NCI-H146 treated with DMSO at 0.1 percent for 48 hours (cell line): ENCODE measurements at regions not wholly inside any gene's neighbourhood (a gene's known extent, or its start where the extent isn't known, plus 50 kb on each side); places are given as distances from the start of the nearest gene placed in this dataset.
A peak's percentile ranks its signal among the peaks of the same experiment; 100 is the strongest.

Source experiments
- DNase-seq: peaks from one replicate; lab custom pipeline; 2025; ENCODE audit not compliant: unreplicated experiment; lab: John Stamatoyannopoulos, UW

DNA sequence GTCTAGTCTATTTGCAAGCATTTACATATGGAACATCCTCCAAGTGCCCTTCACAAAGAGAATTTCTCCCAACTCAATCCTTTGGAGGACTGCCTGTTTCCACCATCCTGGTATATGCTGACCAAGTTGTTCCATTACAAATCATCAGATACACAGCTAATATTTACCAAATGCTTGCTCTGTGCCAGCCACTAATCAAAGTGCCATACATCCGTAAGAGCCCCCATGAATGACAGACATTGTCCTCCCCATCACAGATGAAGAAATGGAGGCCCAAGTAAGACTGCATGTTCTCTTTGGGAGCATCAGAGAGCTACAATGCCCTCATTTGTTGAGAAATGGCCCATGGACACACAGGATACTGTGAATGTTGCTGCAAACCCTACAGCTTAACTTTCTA lies 130.0 kb upstream of the BACE2 start:
- DNase-seq, result no peak

- DNase-seq, result no peak
Observed at GRCh38 chr21:41043014-41043413, 124.9 kb upstream of the BACE2 start.

DNA sequence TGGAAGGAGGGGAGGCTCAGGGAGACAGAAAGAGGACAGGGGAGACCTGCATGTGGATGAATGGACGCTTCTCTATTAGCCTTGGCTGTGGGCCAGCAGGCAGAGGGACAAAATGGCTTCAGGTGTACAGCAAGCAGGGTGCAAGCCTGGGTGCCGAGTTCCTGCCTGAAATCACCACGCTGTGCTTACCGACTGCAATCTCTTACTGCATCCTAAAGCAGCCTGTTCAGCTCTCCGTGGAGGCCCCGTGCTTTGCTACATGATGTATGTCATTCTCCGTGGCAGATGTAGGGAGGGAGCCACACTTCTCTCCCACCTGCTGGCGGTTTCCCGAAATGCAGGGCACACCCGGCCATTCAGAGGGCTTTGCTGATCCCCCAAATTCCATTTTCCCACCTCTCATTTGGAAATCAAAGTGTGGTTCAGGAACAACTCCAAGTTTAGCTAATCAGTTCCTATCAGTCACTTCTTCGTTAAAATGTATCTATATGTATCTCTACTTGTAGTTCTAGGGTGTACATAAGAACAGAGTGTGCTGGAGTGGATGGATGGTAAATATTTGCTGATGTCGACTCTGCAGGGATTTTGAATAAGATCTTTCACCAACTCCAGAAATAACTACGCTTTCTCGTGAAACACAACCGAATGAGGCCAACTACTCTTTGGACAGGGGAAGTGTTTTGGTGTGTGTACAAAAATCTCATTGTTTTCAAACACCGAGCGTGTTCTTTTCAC lies 122.3 kb upstream of the BACE2 start:
- DNase-seq, result peak; percentile 74

GRCh38 chr21:41048145-41048544 lies 119.8 kb upstream of the BACE2 start:
- no peak for DNase-seq

GRCh38 chr21:41048623-41049022 lies 119.3 kb upstream of the BACE2 start:
- no peak for DNase-seq

DNA sequence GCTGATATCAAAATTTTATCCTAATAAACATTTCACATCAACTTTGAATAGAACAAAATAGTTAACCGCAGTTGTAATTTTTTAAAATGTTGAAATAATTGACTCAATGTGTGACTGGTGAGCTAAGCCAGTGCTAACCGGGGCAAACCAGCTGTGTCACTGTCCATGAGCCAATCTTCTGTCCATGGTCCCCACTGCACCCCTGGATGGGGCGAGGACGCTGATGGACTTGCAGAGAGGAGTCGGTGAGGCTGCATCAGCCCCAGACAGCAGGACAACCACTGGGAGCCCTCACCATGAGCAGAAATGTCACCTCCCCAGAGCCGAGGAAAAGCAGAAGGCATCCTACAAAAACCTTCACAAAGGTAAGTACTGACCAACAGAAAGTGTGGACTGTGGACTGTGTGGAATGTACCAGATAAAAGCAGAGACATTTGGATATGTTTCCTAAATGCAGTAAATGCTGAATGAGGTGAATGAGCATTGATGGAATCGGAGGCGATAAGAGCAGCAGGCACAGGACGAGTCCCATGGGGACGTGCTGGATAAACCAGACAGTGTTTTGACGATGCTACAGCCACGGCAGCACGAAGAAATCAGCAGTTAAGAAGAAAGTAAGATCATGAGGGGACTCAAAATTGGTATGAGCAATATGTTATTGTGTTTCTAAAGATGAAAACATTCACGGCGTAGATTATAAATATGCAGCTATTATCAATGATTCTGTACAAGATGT lies 115.0 kb upstream of the BACE2 start:
- no peak for DNase-seq

- DNase-seq, result no peak
Observed at GRCh38 chr21:41054018-41054578, 113.9 kb upstream of the BACE2 start.

DNA sequence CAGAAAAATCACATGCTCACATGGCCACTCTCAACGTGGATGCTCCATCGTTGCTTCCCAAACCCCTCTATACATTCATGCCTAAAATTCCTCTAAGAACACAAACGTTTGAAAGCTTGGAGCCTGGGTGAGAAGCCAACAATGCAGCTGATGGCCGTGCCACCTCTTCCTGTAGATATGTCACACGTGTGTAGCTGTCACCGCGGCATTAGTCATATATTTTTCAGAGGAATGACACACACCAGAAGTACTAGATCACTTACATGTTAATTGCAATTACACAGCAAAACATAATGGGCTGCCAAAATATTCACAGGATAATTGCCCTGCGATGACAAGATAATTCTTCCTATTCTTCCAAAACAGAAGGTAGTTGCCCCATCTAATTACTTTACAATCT lies 112.7 kb upstream of the BACE2 start:
- DNase-seq, result no peak

DNA sequence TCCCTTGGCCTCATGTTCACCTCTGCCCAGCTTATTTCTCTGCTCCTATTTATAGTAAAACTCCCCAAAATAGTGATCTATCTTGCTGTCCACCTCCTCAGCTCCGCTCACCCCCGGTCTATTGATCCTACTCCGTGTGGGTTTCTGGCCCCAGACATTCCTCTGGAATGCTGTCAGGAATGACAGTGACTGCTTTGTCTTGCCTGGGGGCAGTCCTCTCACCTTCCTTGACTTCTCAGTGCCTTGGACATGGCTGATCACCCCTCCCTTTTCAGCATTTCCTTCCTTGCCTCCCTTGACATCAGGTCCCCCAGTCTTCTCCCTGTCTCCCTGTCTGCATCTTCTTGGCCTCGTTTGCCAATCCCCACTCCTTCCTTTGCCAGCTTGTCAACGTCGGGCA lies 108.1 kb upstream of the BACE2 start:
- no peak for DNase-seq

GRCh38 chr21:41061701-41062100 lies 106.3 kb upstream of the BACE2 start:
- no peak for DNase-seq

DNA sequence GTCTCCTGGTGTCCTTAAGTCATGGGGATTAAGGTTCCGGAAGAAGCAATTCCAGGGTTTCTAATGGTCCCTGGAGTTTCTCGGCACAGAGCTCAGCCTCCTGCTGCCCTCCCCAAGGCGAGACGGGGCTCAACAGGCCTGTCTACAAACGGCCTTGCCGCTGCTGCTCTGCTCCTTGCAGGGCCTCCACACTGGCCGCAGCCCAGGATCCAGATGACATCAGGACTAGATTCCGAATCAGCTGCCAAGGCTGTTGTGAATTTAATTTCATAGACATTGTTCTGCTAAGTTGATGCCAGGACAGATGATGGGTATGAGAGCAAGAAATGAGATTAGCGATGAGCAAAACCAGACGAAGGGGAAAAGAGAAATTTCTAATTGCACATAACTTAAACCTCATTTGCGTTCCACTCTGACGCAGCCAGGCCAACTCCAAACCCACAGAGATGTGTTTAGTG lies 103.6 kb upstream of the BACE2 start:
- no peak for DNase-seq

DNA sequence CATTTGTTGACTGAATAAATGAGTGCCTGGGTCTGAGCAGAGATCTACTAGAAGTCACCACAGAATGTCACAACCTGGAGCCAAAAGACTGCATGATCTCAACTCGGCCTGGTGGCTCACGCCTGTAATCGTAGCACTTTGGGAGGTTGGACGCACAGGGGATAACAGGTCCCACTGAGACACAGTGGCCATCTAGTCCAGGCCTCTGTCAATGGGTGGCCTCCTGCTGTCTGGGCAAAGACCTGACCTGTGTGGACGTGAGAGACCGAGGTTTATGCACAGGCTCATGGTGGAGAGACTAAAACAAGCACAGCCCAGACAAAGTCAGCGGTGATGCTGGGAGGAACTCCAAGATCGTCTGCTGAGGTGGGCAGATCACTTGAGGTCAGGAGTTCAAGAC lies 103.0 kb upstream of the BACE2 start:
- DNase-seq, result no peak

DNA sequence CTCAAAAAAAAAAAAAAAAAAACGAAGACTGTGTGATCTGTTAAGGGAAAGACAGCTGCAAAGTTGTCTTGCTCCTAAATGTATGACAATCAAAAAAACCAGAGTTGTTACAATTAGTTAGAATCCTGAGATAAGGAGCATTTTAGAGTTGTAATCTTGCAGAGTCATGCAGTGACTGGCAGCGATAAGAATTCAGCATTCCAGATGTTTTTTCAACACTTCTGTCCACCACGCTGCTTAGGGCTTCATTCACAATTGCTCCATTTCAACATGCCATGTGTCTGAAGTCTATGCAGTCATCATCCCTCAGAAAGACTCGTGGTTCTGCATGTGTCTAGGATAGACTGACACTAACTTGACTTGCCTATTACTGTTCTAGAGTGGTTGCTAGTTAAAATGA lies 102.4 kb upstream of the BACE2 start:
- no peak for DNase-seq

GRCh38 chr21:41066086-41066938 lies 101.6 kb upstream of the BACE2 start:
- DNase-seq, result no peak

GRCh38 chr21:41067709-41068108 lies 100.3 kb upstream of the BACE2 start:
- no peak for DNase-seq

DNA sequence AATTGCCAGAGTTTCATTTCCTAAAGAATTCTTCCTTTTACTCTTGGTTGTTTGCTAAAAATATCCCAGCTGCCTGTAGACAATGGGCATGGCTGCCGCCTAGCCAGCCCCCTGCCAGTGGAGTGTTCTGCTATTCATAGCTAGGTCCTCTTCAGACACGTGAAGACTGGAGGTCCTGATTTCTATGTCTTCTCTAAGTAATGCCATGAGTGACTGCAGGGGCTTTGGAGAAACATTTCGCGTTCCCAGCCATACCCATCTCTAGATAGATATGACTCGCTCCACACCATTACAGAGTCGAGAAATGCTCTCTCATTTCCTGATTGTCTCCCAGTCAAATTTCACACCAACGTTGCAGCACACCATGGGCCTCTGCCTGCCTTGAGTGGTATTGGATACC lies 99.5 kb upstream of the BACE2 start:
- DNase-seq, result peak; percentile 11

DNA sequence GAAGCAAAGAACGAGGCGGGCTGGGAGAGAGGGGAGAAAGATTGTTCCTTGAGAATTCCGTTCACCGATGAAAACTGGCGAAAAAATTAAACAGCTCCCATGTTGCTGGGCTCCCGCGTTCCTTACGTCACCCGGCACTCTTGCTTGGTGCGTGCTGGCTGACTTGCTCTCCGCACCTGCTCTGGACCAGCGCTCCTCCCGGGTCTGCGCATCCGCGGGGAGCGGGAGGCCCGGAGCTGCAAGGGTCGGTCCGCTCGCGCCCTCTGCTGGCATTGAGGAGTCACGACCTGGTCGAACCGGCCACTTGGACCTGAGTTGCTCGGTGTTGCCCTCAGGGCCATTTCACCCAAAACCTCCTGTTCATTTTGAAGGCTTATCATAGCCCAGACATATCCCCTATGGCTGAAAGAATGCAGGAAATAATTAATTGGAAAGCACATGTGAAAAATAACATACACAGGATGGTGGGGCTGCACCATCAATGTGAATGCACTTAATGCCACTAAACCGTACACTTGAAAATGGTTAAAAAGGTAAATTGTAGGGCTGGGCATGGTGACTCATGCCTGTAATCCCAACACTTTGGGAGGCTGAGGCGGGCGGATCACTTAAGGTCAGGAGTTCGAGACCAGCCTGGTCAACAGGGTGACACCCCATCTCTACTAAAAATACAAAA lies 98.9 kb upstream of the BACE2 start:
- DNase-seq, result peak; percentile 74

DNA sequence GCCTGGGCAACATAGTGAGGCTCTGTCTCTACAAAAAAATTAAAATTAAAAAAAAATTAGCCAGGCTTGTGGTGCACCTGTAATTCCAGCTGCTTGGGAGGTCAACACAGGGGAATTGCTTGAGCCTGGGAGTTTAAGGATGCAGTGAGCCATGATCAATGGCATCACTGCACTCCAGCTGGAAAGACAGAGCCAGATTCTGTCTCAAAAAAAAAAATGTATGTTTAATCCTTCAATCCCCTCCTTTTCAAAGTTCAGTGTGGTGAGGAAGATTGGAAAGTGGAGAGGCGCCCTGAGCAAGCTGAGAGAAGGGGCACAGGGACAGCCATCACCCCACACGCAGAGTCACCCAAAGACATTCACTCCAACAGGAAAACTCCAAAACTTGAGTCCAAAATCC lies 97.7 kb upstream of the BACE2 start:
- no peak for DNase-seq

GRCh38 chr21:41071258-41072171 lies 96.4 kb upstream of the BACE2 start:
- no peak for DNase-seq

DNA sequence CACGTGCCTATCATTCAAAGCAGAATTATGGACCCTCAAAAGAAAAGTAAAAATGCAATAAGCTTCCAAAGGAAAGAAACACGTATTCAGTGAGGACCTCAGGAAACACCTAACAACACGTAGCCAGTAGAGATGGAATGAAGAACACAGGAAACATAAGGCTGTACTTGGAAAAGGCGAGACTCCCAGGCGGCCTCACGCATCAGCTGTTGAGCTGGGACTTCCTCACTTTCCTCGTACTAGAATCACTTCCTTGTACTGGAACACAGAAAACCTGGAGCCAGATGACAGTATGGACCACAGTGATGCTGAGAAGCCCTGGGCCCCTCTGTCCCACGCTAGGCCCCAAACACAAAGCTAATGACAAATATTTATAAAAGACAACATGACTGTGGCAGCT lies 94.4 kb upstream of the BACE2 start:
- DNase-seq, result no peak
